H9 (cell line): ENCODE measurements at regions not wholly inside any gene's neighbourhood (a gene's known extent, or its start where the extent isn't known, plus 50 kb on each side); places are given as distances from the start of the nearest gene placed in this dataset.

ENCODE experiments used
- DNase-seq: peaks from one replicate; pipeline ENCODE4 v3.0.0-alpha.2; 2017
- H2AFZ ChIP-seq: one replicate; pipeline ENCODE4 v1.6.1; 2013; ENCODE audit warnings: mild to moderate bottlenecking, low read length, control low read depth, moderate library complexity
- H2AK5ac ChIP-seq: 2 replicates; pipeline ENCODE4 v1.6.1; 2013; ENCODE audit warnings: low read length, control low read depth, mixed read lengths; ENCODE audit not compliant: insufficient read length
- H2BK120ac ChIP-seq: one replicate; pipeline ENCODE4 v1.6.1; 2013; ENCODE audit warnings: low read depth, mild to moderate bottlenecking, low read length, control low read depth, inconsistent platforms; ENCODE audit not compliant: poor library complexity, severe bottlenecking
- H2BK12ac ChIP-seq: 2 replicates; pipeline ENCODE4 v1.6.1; 2013; ENCODE audit warnings: low read length, control low read depth, mixed read lengths, low read depth; ENCODE audit not compliant: insufficient read length
- H2BK15ac ChIP-seq: 2 replicates; pipeline ENCODE4 v1.6.1; 2013; ENCODE audit warnings: low read depth, low read length, control low read depth
- H2BK20ac ChIP-seq: one replicate; pipeline ENCODE4 v1.6.1; 2013; ENCODE audit warnings: low read depth, mild to moderate bottlenecking, low read length, control low read depth, inconsistent platforms; ENCODE audit not compliant: poor library complexity, severe bottlenecking
- H2BK5ac ChIP-seq: 2 replicates; pipeline ENCODE4 v1.6.1; 2013; ENCODE audit warnings: low read length, control low read depth, mixed read lengths; ENCODE audit not compliant: insufficient read length
- H3K14ac ChIP-seq: 2 replicates; pipeline ENCODE4 v1.6.1; 2013; ENCODE audit warnings: low read length, control low read depth; ENCODE audit not compliant: insufficient read depth
- H3K18ac ChIP-seq: 2 replicates; pipeline ENCODE4 v1.6.1; 2013; ENCODE audit warnings: low read depth, mild to moderate bottlenecking, mixed read lengths, low read length, control low read depth; ENCODE audit not compliant: insufficient read length
- H3K23ac ChIP-seq: 2 replicates; pipeline ENCODE4 v1.6.1; 2013; ENCODE audit warnings: low read length, control low read depth, mixed read lengths, low read depth; ENCODE audit not compliant: insufficient read length
- H3K23me2 ChIP-seq: 2 replicates; pipeline ENCODE4 v1.6.1; 2013; ENCODE audit warnings: low read depth, mild to moderate bottlenecking, mixed read lengths, low read length, control low read depth; ENCODE audit not compliant: insufficient read length, poor library complexity, severe bottlenecking
- H3K27ac ChIP-seq: 2 replicates; pipeline ENCODE4 v1.5.1; 2013; ENCODE audit warnings: low read length, control low read depth, mixed read lengths, low read depth; ENCODE audit not compliant: insufficient read length
- H3K27me3 ChIP-seq: 2 replicates; pipeline ENCODE4 v1.6.1; 2013; ENCODE audit warnings: low read length, control low read depth, inconsistent platforms; ENCODE audit not compliant: insufficient read depth
- H3K4ac ChIP-seq: 2 replicates; pipeline ENCODE4 v1.6.1; 2013; ENCODE audit warnings: low read depth, mild to moderate bottlenecking, control low read depth, inconsistent platforms, low read length, moderate library complexity
- H3K4me1 ChIP-seq: 2 replicates; pipeline ENCODE4 v1.6.1; 2013; ENCODE audit warnings: low read length, control low read depth, inconsistent platforms; ENCODE audit not compliant: insufficient read depth
- H3K4me2 ChIP-seq: 2 replicates; pipeline ENCODE4 v1.6.1; 2013; ENCODE audit warnings: low read length, control low read depth, mixed read lengths; ENCODE audit not compliant: insufficient read length, insufficient read depth
- H3K56ac ChIP-seq: 2 replicates; pipeline ENCODE4 v1.6.1; 2013; ENCODE audit warnings: low read depth, mild to moderate bottlenecking, mixed read lengths, low read length, control low read depth; ENCODE audit not compliant: insufficient read length
- H3K79me1 ChIP-seq: 2 replicates; pipeline ENCODE4 v1.6.1; 2013; ENCODE audit warnings: low read depth, mild to moderate bottlenecking, moderate library complexity, low read length, control low read depth, inconsistent platforms; ENCODE audit not compliant: insufficient read depth, poor library complexity, severe bottlenecking
- H3K79me2 ChIP-seq: 2 replicates; pipeline ENCODE4 v1.6.1; 2013; ENCODE audit warnings: low read length, control low read depth, inconsistent platforms; ENCODE audit not compliant: insufficient read depth
- H3K9ac ChIP-seq: 2 replicates; pipeline ENCODE4 v1.6.1; 2013; ENCODE audit warnings: low read length, control low read depth, mixed read lengths; ENCODE audit not compliant: insufficient read length; ENCODE audit errors: extremely low read depth
- H3K9me3 ChIP-seq: one replicate; pipeline ENCODE4 v1.6.1; 2013; ENCODE audit warnings: low read depth, low read length, inconsistent platforms; ENCODE audit not compliant: control insufficient read depth
- H3T11ph ChIP-seq: one replicate; pipeline ENCODE4 v1.6.1; 2013; ENCODE audit warnings: mild to moderate bottlenecking, low read length, control low read depth, inconsistent platforms
- H4K20me1 ChIP-seq: one replicate; pipeline ENCODE4 v1.6.1; 2013; ENCODE audit not compliant: control insufficient read depth, insufficient read length, insufficient read depth
- H4K5ac ChIP-seq: 2 replicates; pipeline ENCODE4 v1.6.1; 2013; ENCODE audit warnings: low read depth, mild to moderate bottlenecking, mixed read lengths, low read length, control low read depth; ENCODE audit not compliant: insufficient read length
- H4K8ac ChIP-seq: replicated peaks from 2 replicates; pipeline ENCODE4 v1.6.1; 2013; ENCODE audit warnings: low read length, control low read depth, mixed read lengths, low read depth; ENCODE audit not compliant: insufficient read length
- H4K91ac ChIP-seq: 2 replicates; pipeline ENCODE4 v1.6.1; 2013; ENCODE audit warnings: low read depth, mild to moderate bottlenecking, moderate library complexity, mixed read lengths, low read length, control low read depth; ENCODE audit not compliant: insufficient read length
- H3K27ac Mint-ChIP-seq, 3 experiments: 2 replicates in 2 of 3; 3 replicates in 1 of 3; pipeline ENCODE4 v1.8.0; 2020 to 2021; ENCODE audit warnings: mixed read lengths in 3 of 3, mild to moderate bottlenecking in 1 of 3, moderate library complexity in 1 of 3
- H3K27me3 Mint-ChIP-seq: 2 replicates; pipeline ENCODE4 v1.8.0; 2021; ENCODE audit warnings: low read depth, mild to moderate bottlenecking, moderate library complexity, mixed read lengths
- H3K36me3 Mint-ChIP-seq, 3 experiments: 2 replicates in 2 of 3; 3 replicates in 1 of 3; pipeline ENCODE4 v1.8.0; 2020 to 2021; ENCODE audit warnings: low read depth in 3 of 3, mixed read lengths in 3 of 3; ENCODE audit not compliant: insufficient read depth in 1 of 3
- H3K4me1 Mint-ChIP-seq, 2 experiments: 2 replicates each; pipeline ENCODE4 v1.8.0; 2020; ENCODE audit warnings: mixed read lengths in 2 of 2
- H3K4me3 Mint-ChIP-seq, 2 experiments: 2 replicates in 1 of 2; 3 replicates in 1 of 2; pipeline ENCODE4 v1.8.0; 2020 to 2021; ENCODE audit warnings: mild to moderate bottlenecking in 2 of 2, mixed read lengths in 2 of 2, moderate library complexity in 1 of 2
- H3K9me3 Mint-ChIP-seq, 2 experiments: 2 replicates in 1 of 2; 3 replicates in 1 of 2; pipeline ENCODE4 v1.8.0; 2020; ENCODE audit warnings: mild to moderate bottlenecking in 2 of 2, mixed read lengths in 2 of 2, moderate library complexity in 1 of 2
- CTCF ChIP-seq: fragments of 200-600 bp; sonication (generic); conservative IDR thresholded peaks from 3 replicates; pipeline ENCODE4 v1.8.0; 2021; ENCODE audit warnings: antibody characterized with exemption, mild to moderate bottlenecking
- WGBS: extraction: QIAGEN DNeasy Blood & Tissue Kit; methylation state at CpG from one replicate; pipeline ENCODE4 v1.1.7; 2013; ENCODE audit warnings: missing lambda C conversion rate, low lambda C conversion rate, mixed read lengths; ENCODE audit not compliant: insufficient read length; ENCODE audit errors: extremely low coverage; 5-methylcytosine and 5-hydroxymethylcytosine counted together

GRCh38 chr5:125926172-125926571 is 497.0 kb upstream of the GRAMD2B start:
- H3K36me3 Mint-ChIP-seq = peaks cover 13 to 31% (median 16%) of the 10 kb centered on the region in 3 experiments
- Histone ChIP-seq H2BK15ac (no peak overlapping the region), H3K27ac (no peak overlapping the region), H2AK5ac (no peak overlapping the region), H2BK20ac (no peak overlapping the region), H3K23ac (no peak overlapping the region), H2AFZ (no peak overlapping the region), H2BK12ac (no peak overlapping the region), H4K5ac (no peak overlapping the region), H4K20me1 (no peaks in the 10 kb centered on the region), H4K91ac (no peak overlapping the region), H3K27me3 (no peaks in the 10 kb centered on the region), H4K8ac (no peak overlapping the region), H3K4ac (no peak overlapping the region), H3K4me1 (no peaks in the 10 kb centered on the region), H3K79me1 (no peaks in the 10 kb centered on the region), H3K14ac (no peak overlapping the region), H3K56ac (no peak overlapping the region), H3K4me2 (no peak overlapping the region), H3K18ac (no peak overlapping the region), H3T11ph (no peak overlapping the region), H3K9me3 (peaks cover 12% of the 10 kb centered on the region), H2BK5ac (no peak overlapping the region), H3K9ac (no peak overlapping the region), H3K23me2 (no peaks in the 10 kb centered on the region), H2BK120ac (no peak overlapping the region), H3K79me2 (no peaks in the 10 kb centered on the region)
- no peak overlapping the region for H3K4me3 Mint-ChIP-seq
- H3K9me3 Mint-ChIP-seq = peaks cover 24 to 35% of the 10 kb centered on the region in 2 experiments
- no peak for TF ChIP-seq CTCF
- no peaks in the 10 kb centered on the region for H3K27me3 Mint-ChIP-seq
- H3K27ac Mint-ChIP-seq = no peak overlapping the region; a peak in 1 of 7 replicates
- WGBS = no CpG with 5 or more reads among the region's 3 CpGs
- no peaks in the 10 kb centered on the region for H3K4me1 Mint-ChIP-seq
- DNase-seq = no peak
